Spleen (tissue), 11 donors: ENCODE measurements at regions not wholly inside any gene's neighbourhood (a gene's known extent, or its start where the extent isn't known, plus 50 kb on each side); places are given as distances from the start of the nearest gene placed in this dataset.

Experiments
- DNase-seq: peaks from one replicate; pipeline ENCODE4 v3.0.0-alpha.2; 2020
- H3K27ac ChIP-seq, 8 donors: fragments of 200-600 bp; sonication (generic) in 7 of 8; 1 replicate in 4 of 8; 2 replicates in 4 of 8; pipeline versions ENCODE4 v1.5.0 to v1.8.0; 2016 to 2021; ENCODE audit warnings: inconsistent platforms in 4 of 8, mild to moderate bottlenecking in 4 of 8, moderate library complexity in 1 of 8
- H3K27me3 ChIP-seq, 7 donors: fragments of 200-600 bp; sonication (generic) in 6 of 7; replicated peaks in 1 of 7; 1 replicate in 4 of 7; 2 replicates in 3 of 7; pipeline versions ENCODE4 v1.5.0 to v1.8.0; 2016 to 2021; ENCODE audit warnings: inconsistent platforms in 3 of 7, mild to moderate bottlenecking in 1 of 7
- H3K36me3 ChIP-seq, 6 donors: fragments of 200-600 bp; sonication (generic) in 5 of 6; 1 replicate in 4 of 6; 2 replicates in 2 of 6; pipeline versions ENCODE4 v1.5.0 to v1.8.0; 2016 to 2021; ENCODE audit warnings: inconsistent platforms in 2 of 6
- H3K4me1 ChIP-seq, 6 donors: fragments of 200-600 bp; sonication (generic) in 5 of 6; 1 replicate in 3 of 6; 2 replicates in 3 of 6; pipeline versions ENCODE4 v1.5.0 to v1.8.0; 2016 to 2021; ENCODE audit warnings: inconsistent platforms in 3 of 6
- H3K4me3 ChIP-seq, 8 donors: fragments of 200-600 bp; sonication (generic) in 7 of 8; 1 replicate in 4 of 8; 2 replicates in 4 of 8; pipeline versions ENCODE4 v1.5.0 to v1.8.0; 2016 to 2021; ENCODE audit warnings: inconsistent platforms in 4 of 8, mild to moderate bottlenecking in 4 of 8, moderate library complexity in 2 of 8
- H3K9me3 ChIP-seq, 8 donors: fragments of 200-600 bp; sonication (generic) in 7 of 8; 1 replicate in 4 of 8; 2 replicates in 4 of 8; pipeline versions ENCODE4 v1.5.0 to v1.8.0; 2016 to 2021; ENCODE audit warnings: inconsistent platforms in 4 of 8
- CTCF ChIP-seq, 11 experiments: fragments of 200-600 bp in 7 of 11; fragments of 450-650 bp in 4 of 11; sonication (generic) in 4 of 11; IDR thresholded peaks in 8 of 11; conservative IDR thresholded peaks in 3 of 11; 1 replicate in 7 of 11; 2 replicates in 4 of 11; pipeline versions ENCODE4 v1.4.0 to v1.8.0; 2016 to 2021; ENCODE audit warnings: antibody characterized with exemption in 11 of 11, inconsistent platforms in 4 of 11, mild to moderate bottlenecking in 1 of 11
- POLR2A ChIP-seq, 3 donors: fragments of 450-650 bp; IDR thresholded peaks; one replicate each; pipeline ENCODE4 v1.5.1; 2017; ENCODE audit warnings: antibody characterized with exemption in 3 of 3, mild to moderate bottlenecking in 1 of 3
- POLR2AphosphoS5 ChIP-seq, 3 donors: sonication (generic); formaldehyde crosslinking; IDR thresholded peaks; one replicate each; pipeline ENCODE4 v1.5.1; 2017; ENCODE audit warnings: antibody characterized with exemption in 3 of 3
- WGBS, 5 donors: extraction: QIAGEN DNeasy Blood & Tissue Kit in 3 of 5; methylation state at CpG; one replicate each; pipeline versions ENCODE4 v1.1.5 to v1.1.7; 2013 to 2018; 5-methylcytosine and 5-hydroxymethylcytosine counted together
- intact Hi-C: fragments of 100-400 bp; cut with DNase I; formaldehyde crosslinking; loops from one replicate; pipeline ENCODE4 v1.15.0; 2023; ENCODE audit warnings: low total_unique reads
- donor health status: healthy with polysubstance abuse.
- donor health status: DM: no; HTN: no; CAD: no; lungs with moderate emphysema.
- donor health status: DM: no; HTN: no; CAD: no.
- donor health status: Bipolar disorder and iron deficiency.
- donor health status: healthy.
- donor health status: DM: no; HTN: no; CAD: no.
- donor health status: DM: yes; HTN: yes; CAD: no.

GRCh38 chr22:22085702-22086500, 103.3 kb upstream of the TOP3B start:
- intact Hi-C loops: no loop called here
- Histone ChIP-seq H3K27ac (no peak overlapping the region), H3K27me3 (peaks cover 0 to 15% (median 0%) of the 10 kb centered on the region in 7 donors)

GRCh38 chr22:22084089-22084711, 101.6 kb upstream of the TOP3B start:
- intact Hi-C loops: no loop called here
- no peak overlapping the region for H3K27ac ChIP-seq
- peaks cover 0 to 19% (median 0%) of the 10 kb centered on the region in 7 donors for H3K27me3 ChIP-seq
- TF ChIP-seq CTCF (IDR thresholded peaks at IDR 0.05 in 8 of 11, conservative IDR thresholded peaks at IDR 0.05 in 3 of 11): no peak
- no peak for TF ChIP-seq POLR2A (IDR thresholded peaks at IDR 0.05)
- no peak for TF ChIP-seq POLR2AphosphoS5 (IDR thresholded peaks at IDR 0.05)
- H3K4me1 ChIP-seq: no peaks in the 10 kb centered on the region
- no peak for DNase-seq
- H3K9me3 ChIP-seq: no peaks in the 10 kb centered on the region
- H3K4me3 ChIP-seq: no peak overlapping the region
- WGBS, 5 donors: 29 to 45% (median 32%) methylated on average over 4 of the region's 4 CpGs
- no peaks in the 10 kb centered on the region for H3K36me3 ChIP-seq

More at GRCh38 chr22:22085702-22086500, 103.3 kb upstream of the TOP3B start:
- H3K9me3 ChIP-seq: no peaks in the 10 kb centered on the region
- 61 to 77% (median 73%) methylated on average over 5 of the region's 5 CpGs for WGBS, 5 donors
- H3K4me1 ChIP-seq: no peaks in the 10 kb centered on the region
- H3K4me3 ChIP-seq: no peak overlapping the region
- no peak for DNase-seq
- H3K36me3 ChIP-seq: no peaks in the 10 kb centered on the region
- no peak for TF ChIP-seq POLR2A (IDR thresholded peaks at IDR 0.05)
- no peak for TF ChIP-seq CTCF (IDR thresholded peaks at IDR 0.05 in 8 of 11, conservative IDR thresholded peaks at IDR 0.05 in 3 of 11)
- TF ChIP-seq POLR2AphosphoS5 (IDR thresholded peaks at IDR 0.05): no peak

- H3K36me3 ChIP-seq: no peaks in the 10 kb centered on the region
- DNase-seq: no peak
- H3K27ac ChIP-seq: no peak overlapping the region
- peaks cover 0 to 23% (median 0%) of the 10 kb centered on the region in 7 donors for H3K27me3 ChIP-seq
- no peaks in the 10 kb centered on the region for H3K4me1 ChIP-seq
- H3K4me3 ChIP-seq: no peak overlapping the region
- 62 to 73% (median 67%) methylated on average over 5 of the region's 5 CpGs for WGBS, 5 donors
- TF ChIP-seq POLR2A (IDR thresholded peaks at IDR 0.05) (no peak), CTCF (IDR thresholded peaks at IDR 0.05 in 8 of 11, conservative IDR thresholded peaks at IDR 0.05 in 3 of 11) (no peak), POLR2AphosphoS5 (IDR thresholded peaks at IDR 0.05) (no peak)
- no peaks in the 10 kb centered on the region for H3K9me3 ChIP-seq
- intact Hi-C loops: no loop called here
Measured at GRCh38 chr22:22082960-22083359, 100.4 kb upstream of the TOP3B start.

- H3K27me3 ChIP-seq: peaks cover 0 to 23% (median 0%) of the 10 kb centered on the region in 7 donors
- H3K36me3 ChIP-seq: no peaks in the 10 kb centered on the region
- 96 to 100% (median 97%) methylated on average over 1 of the region's 1 CpG for WGBS, 5 donors
- no peak overlapping the region for H3K4me3 ChIP-seq
- H3K9me3 ChIP-seq: no peaks in the 10 kb centered on the region
- intact Hi-C loops: no loop called here
- no peaks in the 10 kb centered on the region for H3K4me1 ChIP-seq
- TF ChIP-seq POLR2AphosphoS5 (IDR thresholded peaks at IDR 0.05) (no peak), POLR2A (IDR thresholded peaks at IDR 0.05) (no peak), CTCF (IDR thresholded peaks at IDR 0.05 in 8 of 11, conservative IDR thresholded peaks at IDR 0.05 in 3 of 11) (no peak)
- DNase-seq: no peak
- no peak overlapping the region for H3K27ac ChIP-seq
Measured at GRCh38 chr22:22082229-22082835, 99.7 kb upstream of the TOP3B start.
